COR-L47 (cell line): ENCODE measurements at regions not wholly inside any gene's neighbourhood (a gene's known extent, or its start where the extent isn't known, plus 50 kb on each side); places are given as distances from the start of the nearest gene placed in this dataset.
A peak's percentile ranks its signal among the peaks of the same experiment; 100 is the strongest.
"Not testable (repeated sequence)": the region's sequence is repeated elsewhere in the genome, so short reads cannot be mapped to it uniquely, and the experiment has no call there.

Experiments
- DNase-seq: peaks from one replicate; lab custom pipeline; 2025; lab: John Stamatoyannopoulos, UW

GRCh38 chr10:5576780-5577624, 52.2 kb downstream of the CALML3 start:
- DNase-seq, result no peak

- not testable (repeated sequence) for DNase-seq
Measured at GRCh38 chr10:5580038-5580428, 55.3 kb downstream of the CALML3 start.

GRCh38 chr10:5581670-5582566, 57.2 kb downstream of the CALML3 start:
- DNase-seq, result no peak

GRCh38 chr10:5582736-5583135, 58.0 kb downstream of the CALML3 start:
- no peak for DNase-seq

- peak; percentile 84 for DNase-seq
Measured at GRCh38 chr10:5583525-5584175, 58.9 kb downstream of the CALML3 start.

- DNase-seq, result no peak
Measured at GRCh38 chr10:5584895-5585516, 60.2 kb downstream of the CALML3 start.

GRCh38 chr10:5585517-5586206, 60.9 kb downstream of the CALML3 start:
- peak; percentile 25 for DNase-seq

- peak; percentile 51 for DNase-seq
Measured at GRCh38 chr10:5587151-5588079, 62.7 kb downstream of the CALML3 start.

- no peak for DNase-seq
Measured at GRCh38 chr10:5588080-5588453, 63.3 kb downstream of the CALML3 start.

GRCh38 chr10:5588603-5589002, 63.8 kb downstream of the CALML3 start:
- no peak for DNase-seq
